Esophagus muscularis mucosa (tissue), 4 donors: ENCODE measurements at regions not wholly inside any gene's neighbourhood (a gene's known extent, or its start where the extent isn't known, plus 50 kb on each side); places are given as distances from the start of the nearest gene placed in this dataset.

Experiments
- EP300 ChIP-seq: sonication (generic); formaldehyde crosslinking; IDR thresholded peaks from one replicate; pipeline ENCODE4 v1.6.1; 2017; ENCODE audit warnings: antibody characterized with exemption
- POLR2A ChIP-seq: fragments of 450-650 bp; IDR thresholded peaks from one replicate; pipeline ENCODE4 v1.6.1; 2017; ENCODE audit warnings: antibody characterized with exemption, moderate library complexity, mild to moderate bottlenecking, low read depth
- TF ChIP-seq, protein P1 (sequence below), 3 experiments: fragments of 200-600 bp in 2 of 3; fragments of 450-650 bp in 1 of 3; sonication (generic) in 2 of 3; IDR thresholded peaks; one replicate each; pipeline ENCODE4 v1.5.1; 2017 to 2019; ENCODE audit warnings: antibody characterized with exemption in 3 of 3, mild to moderate bottlenecking in 2 of 3, moderate library complexity in 1 of 3

DNA sequence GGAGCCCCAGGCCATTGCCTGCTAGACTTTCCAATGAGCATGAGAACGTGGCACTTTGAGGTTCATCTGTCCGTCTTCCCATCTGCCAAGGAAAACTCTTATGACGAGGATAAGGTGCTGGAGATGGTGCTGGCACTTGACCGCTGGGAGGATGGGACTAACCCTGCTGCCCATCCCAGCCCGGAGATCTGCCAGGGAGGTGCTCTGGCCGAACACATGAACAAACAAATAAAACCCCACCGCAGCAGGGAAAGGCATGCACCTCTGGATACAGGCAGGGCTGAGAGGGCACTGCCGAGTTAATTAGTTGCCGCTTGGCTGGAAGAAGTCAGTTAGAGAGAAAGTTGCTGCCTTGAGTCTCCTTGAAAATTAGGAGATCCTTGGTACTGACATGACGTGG lies 308.4 kb downstream of the AJAP1 start:
- TF ChIP-seq, protein P1, sequence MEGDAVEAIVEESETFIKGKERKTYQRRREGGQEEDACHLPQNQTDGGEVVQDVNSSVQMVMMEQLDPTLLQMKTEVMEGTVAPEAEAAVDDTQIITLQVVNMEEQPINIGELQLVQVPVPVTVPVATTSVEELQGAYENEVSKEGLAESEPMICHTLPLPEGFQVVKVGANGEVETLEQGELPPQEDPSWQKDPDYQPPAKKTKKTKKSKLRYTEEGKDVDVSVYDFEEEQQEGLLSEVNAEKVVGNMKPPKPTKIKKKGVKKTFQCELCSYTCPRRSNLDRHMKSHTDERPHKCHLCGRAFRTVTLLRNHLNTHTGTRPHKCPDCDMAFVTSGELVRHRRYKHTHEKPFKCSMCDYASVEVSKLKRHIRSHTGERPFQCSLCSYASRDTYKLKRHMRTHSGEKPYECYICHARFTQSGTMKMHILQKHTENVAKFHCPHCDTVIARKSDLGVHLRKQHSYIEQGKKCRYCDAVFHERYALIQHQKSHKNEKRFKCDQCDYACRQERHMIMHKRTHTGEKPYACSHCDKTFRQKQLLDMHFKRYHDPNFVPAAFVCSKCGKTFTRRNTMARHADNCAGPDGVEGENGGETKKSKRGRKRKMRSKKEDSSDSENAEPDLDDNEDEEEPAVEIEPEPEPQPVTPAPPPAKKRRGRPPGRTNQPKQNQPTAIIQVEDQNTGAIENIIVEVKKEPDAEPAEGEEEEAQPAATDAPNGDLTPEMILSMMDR (IDR thresholded peaks at IDR 0.05) = no peak
- TF ChIP-seq POLR2A (no peak), EP300 (no peak)
